ENCODE measurements at regions not wholly inside any gene's neighbourhood (a gene's known extent, or its start where the extent isn't known, plus 50 kb on each side); places are given as distances from the start of the nearest gene placed in this dataset.

DNA sequence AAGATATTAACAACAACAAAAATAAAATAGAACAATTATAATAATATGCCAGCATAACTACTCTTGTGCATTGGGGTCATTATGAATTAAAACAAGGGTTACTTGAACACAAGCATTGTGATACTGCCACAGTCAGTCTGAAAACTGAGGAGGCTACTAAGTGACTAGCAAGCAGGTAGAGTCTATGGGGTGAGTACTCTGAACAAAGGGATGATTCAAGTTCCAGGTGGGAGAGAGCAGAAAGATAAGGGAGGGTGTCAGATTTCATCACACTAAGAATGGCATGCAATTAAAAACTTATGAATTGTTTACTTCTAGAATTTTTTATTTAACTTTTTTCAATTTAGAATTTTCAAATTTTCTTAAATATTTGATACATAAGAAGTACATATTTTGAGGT, 754.4 kb upstream of the GOLIM4 start:
- DNase-seq (ENCODE audit: low spot score in 2 of 2), result no peak
- no peaks in the 10 kb centered on the region for H3K36me3 Mint-ChIP-seq (ENCODE audit: insufficient read depth)
- no peaks in the 10 kb centered on the region for H3K27me3 Mint-ChIP-seq
- H3K4me1 Mint-ChIP-seq, result no peaks in the 10 kb centered on the region
- ATAC-seq (replicated peaks; ENCODE audit: extremely low read depth, poor library complexity, severe bottlenecking), result no peak
- H3K4me3 Mint-ChIP-seq, result no peak overlapping the region
- H3K27ac Mint-ChIP-seq (ENCODE audit: low read depth), result no peak overlapping the region
- H3K9me3 Mint-ChIP-seq, result peaks cover 27% of the 10 kb centered on the region

DNA sequence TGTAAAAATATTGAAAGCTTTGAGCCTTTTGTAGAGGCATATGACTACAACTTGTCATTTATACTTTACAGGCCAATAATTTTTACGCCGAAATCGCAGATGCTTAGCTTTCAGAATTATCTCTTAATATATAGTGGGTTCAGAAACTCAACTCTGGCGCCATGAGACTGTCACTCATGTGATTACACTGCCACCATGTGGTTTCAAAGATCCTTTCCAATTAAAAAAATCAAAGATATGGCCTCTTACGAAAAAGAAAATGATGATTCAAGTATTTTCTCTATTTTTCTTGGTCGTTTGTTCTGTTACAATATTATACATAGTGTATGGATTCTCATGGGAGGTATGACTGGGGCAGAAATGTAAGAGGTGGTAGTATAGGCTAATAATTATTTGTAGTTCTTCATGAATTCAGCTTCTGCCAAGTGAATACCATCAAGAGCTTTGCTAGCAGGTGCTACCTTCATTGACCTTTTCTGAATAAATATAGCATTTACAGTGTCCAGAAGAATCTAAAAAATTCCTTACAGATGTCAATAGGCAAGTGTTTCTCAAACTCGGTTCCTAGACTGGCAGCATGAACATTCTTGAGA, 751.7 kb upstream of the GOLIM4 start:
- ATAC-seq (replicated peaks; ENCODE audit: extremely low read depth, poor library complexity, severe bottlenecking), result no peak
- H3K4me3 Mint-ChIP-seq, result no peak overlapping the region
- H3K36me3 Mint-ChIP-seq (ENCODE audit: insufficient read depth), result no peaks in the 10 kb centered on the region
- H3K4me1 Mint-ChIP-seq, result no peaks in the 10 kb centered on the region
- H3K9me3 Mint-ChIP-seq, result peaks cover 27% of the 10 kb centered on the region
- no peak overlapping the region for H3K27ac Mint-ChIP-seq (ENCODE audit: low read depth)
- no peak for DNase-seq (ENCODE audit: low spot score in 2 of 2)
- H3K27me3 Mint-ChIP-seq, result no peaks in the 10 kb centered on the region

DNA sequence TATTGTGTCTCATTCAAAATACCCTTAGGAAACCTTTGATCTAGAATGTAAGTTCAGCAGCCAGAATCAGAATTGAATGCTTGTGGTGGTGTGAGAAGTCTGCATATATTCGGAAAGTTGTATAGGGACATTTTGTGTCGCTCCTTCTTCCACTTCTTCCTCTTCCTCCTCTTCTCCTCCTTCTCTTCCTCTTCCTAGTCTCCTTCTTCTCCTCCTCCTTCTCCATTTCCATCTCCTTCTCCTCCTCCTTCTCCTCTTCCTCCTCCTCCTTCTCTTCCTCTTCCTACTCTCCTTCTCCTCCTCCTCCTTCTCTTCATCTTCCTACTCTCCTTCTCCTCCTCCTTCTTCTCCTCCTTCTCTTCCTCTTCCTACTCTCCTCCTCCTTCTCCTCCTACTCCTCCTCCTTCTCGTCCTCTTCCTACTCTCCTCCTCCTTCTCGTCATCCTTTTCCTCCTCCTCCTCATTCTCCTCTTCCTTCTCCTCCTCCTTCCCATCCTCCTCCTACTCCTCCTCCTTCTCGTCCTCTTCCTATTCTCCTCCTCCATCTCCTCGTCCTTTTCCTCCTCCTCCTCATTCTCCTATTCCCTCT, 749.3 kb upstream of the GOLIM4 start:
- peaks cover 14% of the 10 kb centered on the region for H3K9me3 Mint-ChIP-seq
- no peak for DNase-seq (ENCODE audit: low spot score in 2 of 2)
- no peak overlapping the region for H3K4me3 Mint-ChIP-seq
- no peaks in the 10 kb centered on the region for H3K27me3 Mint-ChIP-seq
- no peaks in the 10 kb centered on the region for H3K36me3 Mint-ChIP-seq (ENCODE audit: insufficient read depth)
- H3K4me1 Mint-ChIP-seq, result no peaks in the 10 kb centered on the region
- no peak for ATAC-seq (replicated peaks; ENCODE audit: extremely low read depth, poor library complexity, severe bottlenecking)
- no peak overlapping the region for H3K27ac Mint-ChIP-seq (ENCODE audit: low read depth)

DNA sequence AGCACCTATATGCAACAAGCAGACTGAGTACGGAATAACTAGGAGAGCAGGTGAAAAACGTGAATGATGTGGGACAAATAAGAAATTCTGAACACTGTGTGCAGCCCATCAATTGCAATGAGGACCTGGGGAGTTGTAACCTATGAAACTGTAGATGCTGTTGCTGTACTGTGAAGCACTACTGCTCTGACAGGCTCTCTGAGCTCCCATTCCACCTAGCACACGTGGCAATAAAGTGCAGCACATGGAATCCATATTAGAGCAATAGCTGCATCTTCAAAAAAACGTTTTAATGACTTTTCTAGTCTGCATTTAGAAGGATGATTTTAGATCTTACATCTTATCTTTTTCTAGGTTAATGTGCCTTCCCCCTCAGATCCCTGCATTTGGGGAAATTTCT, 748.7 kb upstream of the GOLIM4 start:
- Mint-ChIP-seq H3K36me3 (ENCODE audit: insufficient read depth) (no peaks in the 10 kb centered on the region), H3K4me1 (no peaks in the 10 kb centered on the region), H3K27me3 (no peaks in the 10 kb centered on the region), H3K4me3 (no peak overlapping the region), H3K27ac (ENCODE audit: low read depth) (no peak overlapping the region), H3K9me3 (peaks cover 14% of the 10 kb centered on the region)
- DNase-seq (ENCODE audit: low spot score in 2 of 2) (no peak), ATAC-seq (replicated peaks; ENCODE audit: extremely low read depth, poor library complexity, severe bottlenecking) (no peak)

DNA sequence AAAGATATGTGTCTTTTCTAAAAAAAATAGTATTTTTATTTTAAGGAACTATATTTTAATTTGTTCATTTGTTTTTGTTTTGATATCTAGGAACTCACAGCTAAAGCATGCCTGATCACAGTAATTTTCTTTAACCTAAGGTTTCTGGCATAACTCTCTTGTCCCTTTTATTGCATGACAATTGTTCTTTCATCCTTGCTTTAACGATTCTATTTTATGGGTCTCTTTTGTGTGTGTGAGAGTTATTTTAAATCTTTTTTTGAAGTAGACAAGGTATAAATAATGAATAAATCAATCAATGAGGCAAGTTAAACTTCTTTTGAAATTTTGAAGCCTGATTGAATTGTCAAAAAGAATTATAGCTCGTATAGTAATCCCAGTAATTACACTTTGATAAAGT, 747.8 kb upstream of the GOLIM4 start:
- DNase-seq (ENCODE audit: low spot score in 2 of 2) (no peak), ATAC-seq (replicated peaks; ENCODE audit: extremely low read depth, poor library complexity, severe bottlenecking) (no peak)
- Mint-ChIP-seq H3K27me3 (no peaks in the 10 kb centered on the region), H3K27ac (ENCODE audit: low read depth) (no peak overlapping the region), H3K4me1 (no peaks in the 10 kb centered on the region), H3K36me3 (ENCODE audit: insufficient read depth) (no peaks in the 10 kb centered on the region), H3K4me3 (no peak overlapping the region), H3K9me3 (peaks cover 14% of the 10 kb centered on the region)

DNA sequence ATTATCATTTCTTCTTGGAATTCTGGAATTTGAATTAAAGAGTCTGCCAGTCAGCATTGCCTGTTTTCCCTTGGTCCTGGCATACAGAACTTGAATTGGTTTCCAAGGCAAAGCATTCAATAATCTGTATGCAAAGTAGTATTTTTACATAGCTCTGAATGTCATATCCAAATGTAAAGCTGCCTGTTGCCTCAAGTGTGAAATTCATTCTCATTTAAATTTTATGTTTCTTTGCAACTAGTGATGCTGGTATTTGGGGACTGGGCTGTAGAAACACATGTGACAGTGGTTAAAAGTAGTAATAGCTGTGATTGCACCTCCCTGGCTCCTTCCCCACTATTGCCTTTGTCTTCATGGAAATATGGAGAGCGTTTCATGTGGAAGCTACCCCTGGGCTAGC, 743.9 kb upstream of the GOLIM4 start:
- H3K4me3 Mint-ChIP-seq, result no peak overlapping the region
- H3K9me3 Mint-ChIP-seq, result peaks cover 9% of the 10 kb centered on the region
- H3K4me1 Mint-ChIP-seq, result no peaks in the 10 kb centered on the region
- no peaks in the 10 kb centered on the region for H3K36me3 Mint-ChIP-seq (ENCODE audit: insufficient read depth)
- no peak for DNase-seq (ENCODE audit: low spot score in 2 of 2)
- H3K27me3 Mint-ChIP-seq, result no peaks in the 10 kb centered on the region
- no peak overlapping the region for H3K27ac Mint-ChIP-seq (ENCODE audit: low read depth)
- no peak for ATAC-seq (replicated peaks; ENCODE audit: extremely low read depth, poor library complexity, severe bottlenecking)

DNA sequence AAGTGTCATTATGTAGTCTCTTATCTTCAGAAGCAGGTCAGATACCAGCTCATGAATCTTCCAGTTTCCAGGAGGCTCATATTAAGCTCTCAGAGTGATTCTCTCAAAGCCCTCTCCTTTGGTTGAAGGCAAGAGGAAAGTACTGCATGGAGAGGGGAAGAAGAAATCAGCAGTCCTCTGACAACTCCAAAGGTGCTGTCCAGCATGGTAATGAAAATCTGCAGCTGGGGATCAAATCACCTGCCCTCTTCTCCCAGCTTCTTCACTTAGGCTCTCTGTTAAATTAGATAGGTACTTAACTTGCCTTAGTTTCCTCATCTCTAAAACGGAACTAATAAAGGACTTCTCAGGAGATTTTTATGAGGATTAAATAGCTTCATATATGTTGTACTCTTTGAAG, 738.8 kb upstream of the GOLIM4 start:
- peaks cover 9% of the 10 kb centered on the region for H3K9me3 Mint-ChIP-seq
- H3K4me3 Mint-ChIP-seq, result no peak overlapping the region
- H3K4me1 Mint-ChIP-seq, result no peaks in the 10 kb centered on the region
- H3K27me3 Mint-ChIP-seq, result no peaks in the 10 kb centered on the region
- no peaks in the 10 kb centered on the region for H3K36me3 Mint-ChIP-seq (ENCODE audit: insufficient read depth)
- H3K27ac Mint-ChIP-seq (ENCODE audit: low read depth), result no peak overlapping the region
- ATAC-seq (replicated peaks; ENCODE audit: extremely low read depth, poor library complexity, severe bottlenecking) (no peak), DNase-seq (ENCODE audit: low spot score in 2 of 2) (no peak)

DNA sequence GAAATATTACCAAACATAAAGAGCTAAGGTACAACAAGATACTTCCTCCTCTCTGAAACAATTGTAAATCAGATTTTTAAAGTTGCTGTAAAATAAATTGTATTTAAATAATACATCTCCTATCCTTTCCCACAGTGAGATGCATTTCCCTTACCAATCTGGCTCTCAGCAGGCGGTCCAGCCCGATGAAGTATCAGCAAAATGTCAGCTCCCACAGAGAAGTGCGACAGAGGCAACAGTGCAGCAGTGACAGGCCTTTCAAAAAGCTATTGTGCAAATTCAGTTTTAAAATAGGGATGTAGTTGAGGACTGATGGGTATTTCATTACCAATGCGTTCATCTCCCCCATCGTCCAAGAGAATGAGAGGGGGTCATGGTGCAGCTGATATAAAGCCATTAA, 733.2 kb upstream of the GOLIM4 start:
- Mint-ChIP-seq H3K27me3 (no peaks in the 10 kb centered on the region), H3K27ac (ENCODE audit: low read depth) (no peak overlapping the region), H3K4me3 (no peak overlapping the region)

DNA sequence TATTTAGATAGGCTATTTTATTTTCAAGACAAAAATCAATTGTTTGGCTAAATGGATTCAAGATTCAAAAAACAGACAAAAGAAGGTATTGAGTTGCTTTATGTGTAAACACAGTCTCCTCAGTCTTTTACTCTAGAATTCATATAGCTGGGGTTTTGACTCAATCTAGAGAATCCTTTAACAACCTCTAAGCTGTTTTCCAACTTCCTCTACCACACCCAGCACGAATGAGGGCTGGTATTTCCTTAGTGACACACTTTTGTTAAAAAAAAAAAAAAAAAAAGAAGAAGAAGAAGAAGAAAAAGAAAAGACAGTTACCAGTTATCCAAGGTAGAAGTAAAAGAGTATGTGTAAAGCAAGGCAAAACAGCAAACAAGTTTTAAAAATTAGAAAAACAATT, 732.8 kb upstream of the GOLIM4 start:
- Mint-ChIP-seq H3K36me3 (ENCODE audit: insufficient read depth) (no peaks in the 10 kb centered on the region), H3K4me3 (no peak overlapping the region), H3K9me3 (no peaks in the 10 kb centered on the region), H3K27me3 (no peaks in the 10 kb centered on the region), H3K27ac (ENCODE audit: low read depth) (no peak overlapping the region), H3K4me1 (no peaks in the 10 kb centered on the region)
- DNase-seq (ENCODE audit: low spot score in 2 of 2), result no peak
- ATAC-seq (replicated peaks; ENCODE audit: extremely low read depth, poor library complexity, severe bottlenecking), result no peak

More for the DNA sequence above, 733.2 kb upstream of the GOLIM4 start:
- DNase-seq (ENCODE audit: low spot score in 2 of 2) (no peak), ATAC-seq (replicated peaks; ENCODE audit: extremely low read depth, poor library complexity, severe bottlenecking) (no peak)
- H3K36me3 Mint-ChIP-seq (ENCODE audit: insufficient read depth), result no peaks in the 10 kb centered on the region
- no peaks in the 10 kb centered on the region for H3K9me3 Mint-ChIP-seq
- no peaks in the 10 kb centered on the region for H3K4me1 Mint-ChIP-seq

DNA sequence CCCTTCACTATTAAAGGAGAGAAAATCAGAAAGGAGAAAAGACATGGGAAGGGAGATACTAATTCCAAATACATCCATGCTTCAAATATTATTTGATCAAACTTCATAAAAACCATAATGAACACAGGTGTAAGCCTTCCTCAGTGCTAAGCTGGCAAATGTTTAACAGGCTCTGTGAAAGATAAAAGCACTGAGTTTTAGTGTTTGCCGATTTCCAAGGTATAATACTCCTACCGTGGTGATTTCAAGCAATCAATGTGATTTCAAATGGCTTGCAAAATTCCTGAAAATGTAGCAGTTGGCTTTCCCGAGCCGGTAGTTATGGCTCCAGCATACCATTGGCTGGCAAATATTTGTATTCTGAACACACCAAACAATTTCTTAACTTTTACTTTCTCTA, 732.3 kb upstream of the GOLIM4 start:
- Mint-ChIP-seq H3K36me3 (ENCODE audit: insufficient read depth) (no peaks in the 10 kb centered on the region), H3K4me3 (no peak overlapping the region), H3K27me3 (no peaks in the 10 kb centered on the region), H3K4me1 (no peaks in the 10 kb centered on the region), H3K9me3 (no peaks in the 10 kb centered on the region), H3K27ac (ENCODE audit: low read depth) (no peak overlapping the region)
- DNase-seq (ENCODE audit: low spot score in 2 of 2), result no peak
- ATAC-seq (replicated peaks; ENCODE audit: extremely low read depth, poor library complexity, severe bottlenecking), result no peak

DNA sequence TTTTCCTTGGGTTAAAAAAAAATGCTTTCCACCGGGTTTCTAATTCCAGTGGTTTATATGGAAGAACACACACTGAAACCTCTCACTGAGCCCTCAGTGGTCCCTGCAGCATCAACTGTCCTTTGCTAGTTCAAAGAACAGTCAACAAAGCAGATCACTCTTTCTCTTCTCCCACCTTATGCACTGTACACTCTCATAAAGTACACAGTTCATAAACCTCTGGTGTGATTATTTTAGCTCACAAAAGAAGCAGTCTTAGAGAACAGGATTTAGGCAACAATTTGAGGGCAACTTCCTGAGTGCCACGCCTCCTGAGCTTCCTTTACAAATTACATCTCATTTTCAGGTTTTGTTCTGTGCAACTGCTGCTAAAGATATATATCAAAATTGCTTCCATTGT, 728.4 kb upstream of the GOLIM4 start:
- DNase-seq (ENCODE audit: low spot score in 2 of 2) (no peak), ATAC-seq (replicated peaks; ENCODE audit: extremely low read depth, poor library complexity, severe bottlenecking) (no peak)
- Mint-ChIP-seq H3K9me3 (peaks cover 5% of the 10 kb centered on the region), H3K36me3 (ENCODE audit: insufficient read depth) (no peaks in the 10 kb centered on the region), H3K4me3 (no peak overlapping the region), H3K27me3 (no peaks in the 10 kb centered on the region), H3K4me1 (no peaks in the 10 kb centered on the region), H3K27ac (ENCODE audit: low read depth) (no peak overlapping the region)

DNA sequence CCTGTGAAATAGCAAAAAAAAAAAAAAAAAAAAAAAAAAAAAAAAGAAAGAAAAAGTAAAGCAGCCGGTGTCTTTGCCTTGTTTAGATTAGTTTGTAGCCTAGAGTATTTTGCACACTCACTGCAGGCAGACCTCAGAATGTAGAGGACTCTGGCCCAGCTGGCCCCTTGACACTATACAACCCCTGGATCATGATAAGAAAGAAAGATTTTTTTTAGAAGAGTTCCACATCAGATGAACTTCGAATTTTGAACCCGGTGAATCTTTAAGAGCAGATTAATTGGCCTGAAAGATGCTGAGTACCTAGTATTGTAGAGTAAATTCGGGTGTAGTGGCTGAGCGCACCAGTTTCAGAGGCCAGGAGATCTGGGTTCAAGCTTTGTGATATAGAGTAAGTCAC, 727.7 kb upstream of the GOLIM4 start:
- H3K36me3 Mint-ChIP-seq (ENCODE audit: insufficient read depth), result no peaks in the 10 kb centered on the region
- H3K27me3 Mint-ChIP-seq, result no peaks in the 10 kb centered on the region
- DNase-seq (ENCODE audit: low spot score in 2 of 2) (no peak), ATAC-seq (replicated peaks; ENCODE audit: extremely low read depth, poor library complexity, severe bottlenecking) (no peak)
- peaks cover 5% of the 10 kb centered on the region for H3K9me3 Mint-ChIP-seq
- no peaks in the 10 kb centered on the region for H3K4me1 Mint-ChIP-seq
- no peak overlapping the region for H3K27ac Mint-ChIP-seq (ENCODE audit: low read depth)
- no peak overlapping the region for H3K4me3 Mint-ChIP-seq

DNA sequence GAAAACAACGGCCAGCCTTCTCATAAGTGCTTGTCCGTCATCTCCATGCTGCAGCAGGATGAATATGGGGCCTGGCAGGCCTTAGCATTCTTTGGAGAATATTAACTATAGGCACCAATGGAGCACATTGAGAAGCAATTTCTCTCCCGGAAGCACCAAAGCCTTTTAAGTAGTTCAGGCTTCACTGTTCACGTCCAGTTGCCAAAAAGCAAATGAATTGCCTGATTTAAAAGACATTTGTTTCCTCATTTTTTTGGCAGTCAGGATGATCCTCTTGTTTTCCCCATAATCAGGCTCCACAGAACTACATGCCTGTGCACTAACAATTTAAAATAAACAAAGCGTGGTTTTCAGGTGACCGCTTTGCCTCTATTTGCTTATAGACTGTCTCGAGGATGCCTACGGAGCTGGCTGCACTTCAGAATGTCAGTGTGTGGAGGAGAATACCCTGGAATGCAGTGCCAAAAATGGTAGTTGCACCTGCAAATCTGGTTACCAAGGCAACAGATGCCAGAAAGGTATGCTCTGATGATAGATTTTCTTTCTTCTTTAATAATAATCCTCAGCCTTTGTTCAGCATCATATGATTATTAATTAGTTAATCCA, 725.2 kb upstream of the GOLIM4 start:
- Mint-ChIP-seq H3K36me3 (ENCODE audit: insufficient read depth) (no peaks in the 10 kb centered on the region), H3K4me3 (no peak overlapping the region), H3K27me3 (no peaks in the 10 kb centered on the region), H3K9me3 (peaks cover 15% of the 10 kb centered on the region), H3K4me1 (no peaks in the 10 kb centered on the region), H3K27ac (ENCODE audit: low read depth) (no peak overlapping the region)
- ATAC-seq (replicated peaks; ENCODE audit: extremely low read depth, poor library complexity, severe bottlenecking) (no peak), DNase-seq (ENCODE audit: low spot score in 2 of 2) (no peak)

Data from central memory CD8-positive, alpha-beta T cell (primary cell).